Sigmoid colon (tissue), 6 donors: ENCODE measurements at regions not wholly inside any gene's neighbourhood (a gene's known extent, or its start where the extent isn't known, plus 50 kb on each side); places are given as distances from the start of the nearest gene placed in this dataset.

Experiments used
- DNase-seq: peaks from one replicate; pipeline ENCODE4 v3.0.0-alpha.2; 2019
- H3K27ac ChIP-seq, 4 donors: fragments of 200-600 bp; sonication (generic); one replicate each; pipeline ENCODE4 v1.5.1; 2016 to 2019; ENCODE audit warnings: mild to moderate bottlenecking in 1 of 4
- H3K27me3 ChIP-seq, 3 donors: fragments of 200-600 bp; sonication (generic); one replicate each; pipeline ENCODE4 v1.5.1; 2019; ENCODE audit warnings: mild to moderate bottlenecking in 1 of 3
- H3K36me3 ChIP-seq, 4 donors: fragments of 200-600 bp; sonication (generic); one replicate each; pipeline ENCODE4 v1.5.1; 2016 to 2019
- H3K4me1 ChIP-seq, 4 donors: fragments of 200-600 bp; sonication (generic); one replicate each; pipeline ENCODE4 v1.5.1; 2017 to 2019
- H3K4me3 ChIP-seq, 4 donors: fragments of 200-600 bp; sonication (generic); one replicate each; pipeline ENCODE4 v1.5.1; 2017 to 2019; ENCODE audit warnings: mild to moderate bottlenecking in 2 of 4, moderate library complexity in 1 of 4
- H3K9me3 ChIP-seq, 4 donors: fragments of 200-600 bp in 3 of 4; sonication (generic) in 3 of 4; one replicate each; pipeline versions ENCODE4 v1.5.1 to v1.6.1; 2013 to 2019
- EP300 ChIP-seq, 4 donors: sonication (generic); formaldehyde crosslinking; IDR thresholded peaks; one replicate each; pipeline ENCODE4 v1.6.1; 2017; ENCODE audit warnings: antibody characterized with exemption in 4 of 4
- POLR2A ChIP-seq, 2 donors: fragments of 450-650 bp; IDR thresholded peaks; one replicate each; pipeline ENCODE4 v1.6.1; 2016; ENCODE audit warnings: antibody characterized with exemption in 2 of 2, mild to moderate bottlenecking in 2 of 2, moderate library complexity in 2 of 2
- POLR2AphosphoS5 ChIP-seq, 4 donors: sonication (generic); formaldehyde crosslinking; IDR thresholded peaks; one replicate each; pipeline ENCODE4 v1.6.1; 2017; ENCODE audit warnings: antibody characterized with exemption in 4 of 4
- WGBS, 2 donors: extraction: QIAGEN DNeasy Blood & Tissue Kit; methylation state at CpG; one replicate each; pipeline ENCODE4 v1.1.7; 2013; 5-methylcytosine and 5-hydroxymethylcytosine counted together
- intact Hi-C: fragments of 100-400 bp; cut with DNase I; formaldehyde crosslinking; loops from one replicate; pipeline ENCODE4 v1.15.1; 2023
- TF ChIP-seq, protein P1 (sequence below), 4 experiments: fragments of 450-650 bp in 3 of 4; fragments of 200-600 bp in 1 of 4; IDR thresholded peaks; one replicate each; pipeline ENCODE4 v1.5.1; 2016 to 2019; ENCODE audit warnings: antibody characterized with exemption in 4 of 4, mild to moderate bottlenecking in 3 of 4, moderate library complexity in 2 of 4
- donor health status: healthy with polysubstance abuse.
- donor health status: healthy.

DNA sequence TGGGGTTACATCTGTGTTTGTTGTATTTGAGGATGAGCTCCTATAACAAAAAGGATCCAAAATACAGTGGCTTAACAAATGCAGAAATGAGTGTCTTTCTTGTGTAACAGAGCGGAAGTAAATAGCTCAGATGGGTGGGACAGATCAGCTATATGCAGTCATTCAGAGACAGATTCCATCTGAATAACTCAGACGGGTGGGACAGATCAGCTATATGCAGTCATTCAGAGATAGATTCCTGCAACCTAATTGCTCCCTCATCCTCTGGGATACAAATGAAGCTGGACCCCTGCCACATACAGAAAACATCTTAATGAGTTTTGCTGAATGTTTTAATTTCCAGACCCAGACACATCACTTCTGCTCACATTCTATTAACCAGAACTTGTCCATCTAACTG lies 332.3 kb downstream of the BCKDHB start:
- Histone ChIP-seq H3K27me3 (no peaks in the 10 kb centered on the region), H3K4me3 (no peak overlapping the region), H3K27ac (no peak overlapping the region), H3K36me3 (no peaks in the 10 kb centered on the region), H3K9me3 (no peaks in the 10 kb centered on the region), H3K4me1 (no peaks in the 10 kb centered on the region)
- TF ChIP-seq EP300 (IDR thresholded peaks at IDR 0.05): no peak
- TF ChIP-seq, protein P1, sequence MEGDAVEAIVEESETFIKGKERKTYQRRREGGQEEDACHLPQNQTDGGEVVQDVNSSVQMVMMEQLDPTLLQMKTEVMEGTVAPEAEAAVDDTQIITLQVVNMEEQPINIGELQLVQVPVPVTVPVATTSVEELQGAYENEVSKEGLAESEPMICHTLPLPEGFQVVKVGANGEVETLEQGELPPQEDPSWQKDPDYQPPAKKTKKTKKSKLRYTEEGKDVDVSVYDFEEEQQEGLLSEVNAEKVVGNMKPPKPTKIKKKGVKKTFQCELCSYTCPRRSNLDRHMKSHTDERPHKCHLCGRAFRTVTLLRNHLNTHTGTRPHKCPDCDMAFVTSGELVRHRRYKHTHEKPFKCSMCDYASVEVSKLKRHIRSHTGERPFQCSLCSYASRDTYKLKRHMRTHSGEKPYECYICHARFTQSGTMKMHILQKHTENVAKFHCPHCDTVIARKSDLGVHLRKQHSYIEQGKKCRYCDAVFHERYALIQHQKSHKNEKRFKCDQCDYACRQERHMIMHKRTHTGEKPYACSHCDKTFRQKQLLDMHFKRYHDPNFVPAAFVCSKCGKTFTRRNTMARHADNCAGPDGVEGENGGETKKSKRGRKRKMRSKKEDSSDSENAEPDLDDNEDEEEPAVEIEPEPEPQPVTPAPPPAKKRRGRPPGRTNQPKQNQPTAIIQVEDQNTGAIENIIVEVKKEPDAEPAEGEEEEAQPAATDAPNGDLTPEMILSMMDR (IDR thresholded peaks at IDR 0.05): no peak
- 39 to 78% methylated on average over 2 of the region's 2 CpGs for WGBS, 2 donors
- intact Hi-C loops: no loop called here
- DNase-seq: no peak

- H3K4me3 ChIP-seq: no peak overlapping the region
- no peaks in the 10 kb centered on the region for H3K36me3 ChIP-seq
- H3K4me1 ChIP-seq: no peaks in the 10 kb centered on the region
- WGBS, 2 donors: 86 to 92% methylated on average over 5 of the region's 5 CpGs
- intact Hi-C loops: no loop called here
- no peak overlapping the region for H3K27ac ChIP-seq
- DNase-seq: no peak
- H3K9me3 ChIP-seq: no peaks in the 10 kb centered on the region
- TF ChIP-seq EP300 (IDR thresholded peaks at IDR 0.05) (no peak), POLR2AphosphoS5 (IDR thresholded peaks at IDR 0.05) (no peak), POLR2A (IDR thresholded peaks at IDR 0.05) (no peak)
- TF ChIP-seq, protein P1 (IDR thresholded peaks at IDR 0.05): no peak
- no peaks in the 10 kb centered on the region for H3K27me3 ChIP-seq
Measured at GRCh38 chr6:80437801-80438200, 331.3 kb downstream of the BCKDHB start.

- DNase-seq: no peak
- Histone ChIP-seq H3K36me3 (no peaks in the 10 kb centered on the region), H3K9me3 (no peaks in the 10 kb centered on the region), H3K4me3 (no peak overlapping the region), H3K27ac (no peak overlapping the region), H3K27me3 (no peaks in the 10 kb centered on the region), H3K4me1 (no peaks in the 10 kb centered on the region)
- TF ChIP-seq, protein P1 (IDR thresholded peaks at IDR 0.05): no peak
- no peak for TF ChIP-seq POLR2AphosphoS5 (IDR thresholded peaks at IDR 0.05)
- no peak for TF ChIP-seq EP300 (IDR thresholded peaks at IDR 0.05)
- no peak for TF ChIP-seq POLR2A (IDR thresholded peaks at IDR 0.05)
- intact Hi-C loops: no loop called here
- 82 to 99% methylated on average over 1 of the region's 1 CpG for WGBS, 2 donors
Measured at GRCh38 chr6:80437221-80437620, 330.8 kb downstream of the BCKDHB start.

DNA sequence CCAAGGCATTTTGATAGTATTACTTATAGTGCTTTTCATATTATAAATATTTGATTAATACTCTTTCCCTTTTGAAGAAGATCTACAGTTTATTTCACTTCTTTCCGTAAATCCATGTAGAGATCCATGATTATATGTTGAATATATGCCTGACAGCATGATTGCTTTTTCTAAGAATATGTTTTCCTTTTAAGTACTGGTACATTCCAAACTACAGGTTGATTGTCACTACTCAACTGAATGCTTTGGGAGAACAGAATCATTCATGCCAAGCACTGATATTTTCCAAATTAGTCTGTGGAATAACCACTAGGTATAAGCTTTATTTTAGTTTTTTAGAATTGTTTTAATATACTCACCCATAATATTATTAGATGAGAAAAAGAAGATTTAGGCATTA lies 330.2 kb downstream of the BCKDHB start:
- intact Hi-C loops: no loop called here
- Histone ChIP-seq H3K4me1 (no peaks in the 10 kb centered on the region), H3K9me3 (no peaks in the 10 kb centered on the region), H3K4me3 (no peak overlapping the region), H3K27me3 (no peaks in the 10 kb centered on the region), H3K36me3 (no peaks in the 10 kb centered on the region), H3K27ac (no peak overlapping the region)
- DNase-seq: no peak
- 97 to 98% methylated on average over 1 of the region's 1 CpG for WGBS, 2 donors
- TF ChIP-seq POLR2AphosphoS5 (IDR thresholded peaks at IDR 0.05) (no peak), EP300 (IDR thresholded peaks at IDR 0.05) (no peak), POLR2A (IDR thresholded peaks at IDR 0.05) (no peak)
- TF ChIP-seq, protein P1 (IDR thresholded peaks at IDR 0.05): no peak

- H3K4me1 ChIP-seq: no peaks in the 10 kb centered on the region
- intact Hi-C loops: no loop called here
Measured at GRCh38 chr6:80435457-80435856, 329.0 kb downstream of the BCKDHB start.

More at GRCh38 chr6:80435457-80435856, 329.0 kb downstream of the BCKDHB start:
- no peaks in the 10 kb centered on the region for H3K27me3 ChIP-seq
- H3K4me3 ChIP-seq: no peak overlapping the region
- no peaks in the 10 kb centered on the region for H3K36me3 ChIP-seq
- TF ChIP-seq POLR2AphosphoS5 (IDR thresholded peaks at IDR 0.05) (no peak), EP300 (IDR thresholded peaks at IDR 0.05) (no peak), POLR2A (IDR thresholded peaks at IDR 0.05) (no peak)
- TF ChIP-seq, protein P1 (IDR thresholded peaks at IDR 0.05): no peak
- no peak for DNase-seq
- no peak overlapping the region for H3K27ac ChIP-seq
- no peaks in the 10 kb centered on the region for H3K9me3 ChIP-seq
- 87 to 90% methylated on average over 5 of the region's 5 CpGs for WGBS, 2 donors
